Chondrocyte (in vitro differentiated cells): ENCODE measurements at regions not wholly inside any gene's neighbourhood (a gene's known extent, or its start where the extent isn't known, plus 50 kb on each side); places are given as distances from the start of the nearest gene placed in this dataset.
A peak's percentile ranks its signal among the peaks of the same experiment; 100 is the strongest.

Source experiments
- DNase-seq: peaks from one replicate; pipeline ENCODE4 v3.0.0; 2021; ENCODE audit warnings: mixed read lengths, low spot score
- H3K27ac Mint-ChIP-seq: one replicate; pipeline ENCODE4 v1.8.0; 2021; ENCODE audit warnings: mild to moderate bottlenecking, moderate library complexity, mixed read lengths; ENCODE audit not compliant: unreplicated experiment
- H3K27me3 Mint-ChIP-seq: 2 replicates; pipeline ENCODE4 v1.8.0; 2021; ENCODE audit warnings: low read depth, mixed read lengths
- H3K36me3 Mint-ChIP-seq: 2 replicates; pipeline ENCODE4 v1.8.0; 2021; ENCODE audit warnings: low read depth, mixed read lengths
- H3K4me1 Mint-ChIP-seq: 2 replicates; pipeline ENCODE4 v1.8.0; 2021; ENCODE audit warnings: low read depth, mild to moderate bottlenecking, mixed read lengths
- H3K4me3 Mint-ChIP-seq: one replicate; pipeline ENCODE4 v1.8.0; 2021; ENCODE audit warnings: mild to moderate bottlenecking, moderate library complexity, mixed read lengths; ENCODE audit not compliant: unreplicated experiment
- H3K9me3 Mint-ChIP-seq: 2 replicates; pipeline ENCODE4 v1.8.0; 2021; ENCODE audit warnings: low read depth, mixed read lengths
- CTCF ChIP-seq: fragments of 200-600 bp; sonication (generic); IDR thresholded peaks from 2 replicates; pipeline ENCODE4 v1.5.0; 2021; ENCODE audit warnings: antibody characterized with exemption, mild to moderate bottlenecking, moderate library complexity

- no peak for DNase-seq
- Mint-ChIP-seq H3K4me1 (peaks cover 26% of the 10 kb centered on the region), H3K9me3 (peaks cover 8% of the 10 kb centered on the region), H3K36me3 (no peaks in the 10 kb centered on the region), H3K27ac (no peak overlapping the region), H3K27me3 (no peaks in the 10 kb centered on the region), H3K4me3 (no peak overlapping the region)
- TF ChIP-seq CTCF: peak; percentile 68
Observed at GRCh38 chr11:106152013-106152412, 74.6 kb downstream of the AASDHPPT start.

DNA sequence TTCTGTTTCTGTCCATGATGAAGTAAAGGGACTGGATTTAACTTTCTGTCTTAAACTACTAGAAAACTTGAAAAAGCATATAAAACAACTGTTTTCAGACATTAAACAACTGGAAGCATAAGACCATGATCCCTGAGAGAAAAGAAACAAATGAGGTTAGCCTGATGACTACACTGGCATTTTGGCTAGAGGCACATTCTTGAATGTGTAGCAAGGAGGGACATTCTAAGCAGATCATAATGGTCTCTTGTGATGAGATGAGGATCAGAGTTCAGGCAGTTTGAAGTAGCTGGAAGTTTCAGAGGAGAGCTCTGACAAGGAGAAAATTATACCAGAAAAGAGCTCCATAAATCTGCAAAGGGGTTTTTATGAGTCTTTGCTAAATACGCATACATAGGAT, 75.4 kb downstream of the AASDHPPT start:
- H3K4me3 Mint-ChIP-seq: no peak overlapping the region
- H3K27ac Mint-ChIP-seq: no peak overlapping the region
- no peak for DNase-seq
- no peaks in the 10 kb centered on the region for H3K36me3 Mint-ChIP-seq
- no peaks in the 10 kb centered on the region for H3K9me3 Mint-ChIP-seq
- no peaks in the 10 kb centered on the region for H3K27me3 Mint-ChIP-seq
- TF ChIP-seq CTCF: no peak
- H3K4me1 Mint-ChIP-seq: peaks cover 26% of the 10 kb centered on the region

DNA sequence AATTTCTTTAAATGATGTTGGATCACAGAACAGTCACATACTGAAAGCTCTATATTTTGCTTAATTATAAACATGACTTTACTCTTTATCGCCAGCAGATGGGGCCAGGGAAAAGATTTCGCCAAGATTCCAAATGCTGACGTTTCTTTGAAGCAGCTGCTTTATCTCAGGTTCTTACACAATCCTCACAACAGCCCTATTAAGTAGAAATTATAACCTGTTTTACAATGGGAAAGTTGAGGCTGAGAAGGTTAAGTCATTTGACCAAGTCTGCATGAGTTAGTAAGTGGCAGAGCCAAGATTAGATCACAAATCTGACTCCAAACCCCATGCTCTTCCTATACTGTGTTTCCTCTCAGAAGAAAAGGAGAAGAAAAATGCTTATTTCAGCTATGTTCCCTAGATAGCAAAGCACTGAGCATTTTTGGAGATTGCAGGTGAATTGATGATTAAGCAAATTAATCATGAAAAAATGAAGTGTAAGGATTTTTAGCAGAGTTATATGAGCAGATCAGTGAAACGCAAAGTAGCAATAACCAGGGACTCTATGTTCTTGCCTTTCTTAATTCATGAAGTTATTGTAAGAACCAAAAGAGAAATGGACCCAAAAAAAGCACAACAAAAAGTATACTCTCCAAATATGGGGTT, 79.0 kb downstream of the AASDHPPT start:
- Mint-ChIP-seq H3K4me1 (peaks cover 26% of the 10 kb centered on the region), H3K4me3 (no peak overlapping the region), H3K36me3 (no peaks in the 10 kb centered on the region), H3K27me3 (no peaks in the 10 kb centered on the region), H3K27ac (no peak overlapping the region), H3K9me3 (peaks cover 1% of the 10 kb centered on the region)
- no peak for DNase-seq
- peak; percentile 91 for TF ChIP-seq CTCF

GRCh38 chr11:106158406-106158805, 80.9 kb downstream of the AASDHPPT start:
- Mint-ChIP-seq H3K27me3 (no peaks in the 10 kb centered on the region), H3K9me3 (peaks cover 9% of the 10 kb centered on the region), H3K27ac (no peak overlapping the region), H3K4me3 (no peak overlapping the region), H3K4me1 (peaks cover 13% of the 10 kb centered on the region), H3K36me3 (no peaks in the 10 kb centered on the region)
- no peak for DNase-seq
- no peak for TF ChIP-seq CTCF

DNA sequence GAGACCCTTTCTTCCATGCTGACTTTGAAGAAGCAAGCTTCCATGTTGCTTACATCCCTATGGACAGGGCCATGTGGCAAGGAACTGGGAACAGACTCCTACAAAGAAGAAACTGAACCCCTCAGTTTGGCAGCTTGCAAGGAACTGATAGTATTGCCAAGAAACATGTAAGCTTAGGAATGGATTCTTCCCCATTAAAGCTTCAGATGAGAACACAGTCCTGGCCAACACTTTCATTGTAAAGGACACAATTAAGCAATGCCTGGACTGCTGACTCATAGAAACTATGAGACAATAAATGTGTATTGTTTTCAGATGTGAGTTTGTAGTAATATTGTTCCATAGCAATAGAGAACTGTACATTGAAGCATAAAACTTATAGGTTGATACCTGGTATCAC, 82.4 kb downstream of the AASDHPPT start:
- H3K36me3 Mint-ChIP-seq: no peaks in the 10 kb centered on the region
- no peak overlapping the region for H3K4me3 Mint-ChIP-seq
- H3K27me3 Mint-ChIP-seq: no peaks in the 10 kb centered on the region
- TF ChIP-seq CTCF: no peak
- H3K9me3 Mint-ChIP-seq: peaks cover 9% of the 10 kb centered on the region
- H3K27ac Mint-ChIP-seq: no peak overlapping the region
- peaks cover 6% of the 10 kb centered on the region for H3K4me1 Mint-ChIP-seq
- DNase-seq: no peak
